CD14-positive monocyte (primary cell): ENCODE measurements at regions not wholly inside any gene's neighbourhood (a gene's known extent, or its start where the extent isn't known, plus 50 kb on each side); places are given as distances from the start of the nearest gene placed in this dataset.

Experiments
- DNase-seq, 3 donors: peaks; one replicate each; pipeline ENCODE4 v3.0.0-alpha.2; 2011 to 2022
- H2AFZ ChIP-seq: 2 replicates; pipeline ENCODE4 v1.6.0; 2012; ENCODE audit warnings: mild to moderate bottlenecking, low read depth, low read length, inconsistent platforms; ENCODE audit not compliant: insufficient read depth, poor library complexity, severe bottlenecking
- H3K27ac ChIP-seq, 2 donors: 1 replicate in 1 of 2; 2 replicates in 1 of 2; pipeline ENCODE4 v1.5.1; 2012 to 2013; ENCODE audit warnings: low read length in 2 of 2, control low read depth in 1 of 2, inconsistent platforms in 1 of 2, low read depth in 1 of 2, mild to moderate bottlenecking in 1 of 2
- H3K27me3 ChIP-seq, 2 donors: one replicate each; pipeline versions ENCODE4 v1.6.0 to v1.6.1; 2011 to 2013; ENCODE audit warnings: low read length in 2 of 2; ENCODE audit not compliant: control insufficient read depth in 2 of 2, insufficient read depth in 2 of 2
- H3K36me3 ChIP-seq, 2 donors: replicated peaks in 1 of 2; 1 replicate in 1 of 2; 2 replicates in 1 of 2; pipeline versions ENCODE4 v1.5.1 to v1.6.1; 2012 to 2013; ENCODE audit warnings: low read length in 2 of 2, control low read depth in 1 of 2, inconsistent platforms in 1 of 2, mild to moderate bottlenecking in 1 of 2; ENCODE audit not compliant: insufficient read depth in 2 of 2, control insufficient read depth in 1 of 2
- H3K4me1 ChIP-seq, 2 donors: 1 replicate in 1 of 2; 2 replicates in 1 of 2; pipeline versions ENCODE4 v1.5.1 to v1.6.1; 2012 to 2013; ENCODE audit warnings: low read length in 2 of 2, control low read depth in 1 of 2, inconsistent platforms in 1 of 2, mild to moderate bottlenecking in 1 of 2, moderate library complexity in 1 of 2; ENCODE audit not compliant: insufficient read depth in 2 of 2, control insufficient read depth in 1 of 2
- H3K4me2 ChIP-seq: replicated peaks from 2 replicates; pipeline ENCODE3; 2012; ENCODE audit warnings: low read length, moderate library complexity, mild to moderate bottlenecking; ENCODE audit not compliant: poor library complexity, severe bottlenecking; ENCODE audit errors: extremely low read depth
- H3K4me3 ChIP-seq, 3 experiments: fragments of 200-600 bp in 1 of 3; sonication (generic) in 1 of 3; replicated peaks in 1 of 3; 1 replicate in 2 of 3; 2 replicates in 1 of 3; pipeline ENCODE4 v1.5.1; 2011 to 2013; ENCODE audit warnings: low read length in 3 of 3, mild to moderate bottlenecking in 3 of 3, control low read depth in 2 of 3, low read depth in 2 of 3, inconsistent platforms in 1 of 3, moderate library complexity in 1 of 3
- H3K79me2 ChIP-seq: 2 replicates; pipeline ENCODE4 v1.6.0; 2012; ENCODE audit warnings: mild to moderate bottlenecking, control low read depth, inconsistent platforms, low read length, moderate library complexity; ENCODE audit not compliant: insufficient read depth
- H3K9ac ChIP-seq: 2 replicates; pipeline ENCODE4 v1.6.0; 2017; ENCODE audit warnings: low read length, mild to moderate bottlenecking; ENCODE audit not compliant: insufficient read depth, poor library complexity, severe bottlenecking
- H3K9me3 ChIP-seq, 2 donors: replicated peaks in 1 of 2; 1 replicate in 1 of 2; 2 replicates in 1 of 2; pipeline versions ENCODE4 v1.5.1 to v1.6.1; 2012 to 2013; ENCODE audit warnings: low read length in 2 of 2, control low read depth in 1 of 2; ENCODE audit not compliant: control insufficient read depth in 1 of 2, insufficient read depth in 1 of 2
- H4K20me1 ChIP-seq: 2 replicates; pipeline ENCODE4 v1.6.0; 2012; ENCODE audit warnings: mild to moderate bottlenecking, low read length, control low read depth, moderate library complexity; ENCODE audit not compliant: insufficient read depth
- H3K27ac Mint-ChIP-seq, 7 donors: one replicate each; pipeline ENCODE4 v1.8.0; 2020; ENCODE audit warnings: mild to moderate bottlenecking in 7 of 7, mixed read lengths in 7 of 7, moderate library complexity in 6 of 7, inconsistent platforms in 2 of 7
- H3K27me3 Mint-ChIP-seq, 3 donors: one replicate each; pipeline ENCODE4 v1.8.0; 2021 to 2022; ENCODE audit warnings: low read depth in 3 of 3, mild to moderate bottlenecking in 3 of 3, mixed read lengths in 3 of 3, moderate library complexity in 3 of 3, inconsistent platforms in 1 of 3
- H3K36me3 Mint-ChIP-seq, 2 donors: one replicate each; pipeline ENCODE4 v1.8.0; 2020; ENCODE audit warnings: mixed read lengths in 2 of 2, inconsistent platforms in 1 of 2, mild to moderate bottlenecking in 1 of 2
- H3K4me1 Mint-ChIP-seq: one replicate; pipeline ENCODE4 v1.8.0; 2020; ENCODE audit warnings: mild to moderate bottlenecking, mixed read lengths
- H3K4me3 Mint-ChIP-seq, 2 donors: one replicate each; pipeline ENCODE4 v1.8.0; 2020; ENCODE audit warnings: mild to moderate bottlenecking in 2 of 2, mixed read lengths in 2 of 2, moderate library complexity in 1 of 2
- H3K9me3 Mint-ChIP-seq, 7 donors: one replicate each; pipeline ENCODE4 v1.8.0; 2020 to 2022; ENCODE audit warnings: mixed read lengths in 7 of 7, mild to moderate bottlenecking in 6 of 7, moderate library complexity in 6 of 7, inconsistent platforms in 2 of 7
- CTCF ChIP-seq: fragments of 200-600 bp; IDR thresholded peaks from one replicate; pipeline ENCODE4 v1.8.0; 2022; ENCODE audit warnings: antibody characterized with exemption, mild to moderate bottlenecking
- WGBS: methylation state at CpG from one replicate; pipeline ENCODE4 v1.1.5; 2013; ENCODE audit warnings: missing lambda C conversion rate; ENCODE audit not compliant: insufficient coverage; 5-methylcytosine and 5-hydroxymethylcytosine counted together
- intact Hi-C, 2 donors: fragments of 100-400 bp; cut with micrococcal nuclease; formaldehyde crosslinking; loops; one replicate each; pipeline versions ENCODE4 v1.15.0 to v1.15.1; 2023

- Mint-ChIP-seq H3K36me3 (no peaks in the 10 kb centered on the region), H3K4me1 (no peaks in the 10 kb centered on the region), H3K27ac (no peak overlapping the region), H3K4me3 (no peak overlapping the region), H3K27me3 (no peaks in the 10 kb centered on the region), H3K9me3 (peaks cover 0 to 9% (median 2%) of the 10 kb centered on the region in 7 donors)
- intact Hi-C loops = no loop called here
- no peaks in the 10 kb centered on the region for H3K4me1 ChIP-seq
- TF ChIP-seq CTCF = no peak
- no peak overlapping the region for H3K9ac ChIP-seq
- H3K4me2 ChIP-seq = no peak overlapping the region
- no peaks in the 10 kb centered on the region for H3K79me2 ChIP-seq
- H3K27me3 ChIP-seq = no peaks in the 10 kb centered on the region
- WGBS = no CpG with 5 or more reads among the region's 7 CpGs
- H4K20me1 ChIP-seq = no peaks in the 10 kb centered on the region
- no peak for DNase-seq
- H3K4me3 ChIP-seq = no peak overlapping the region
- H2AFZ ChIP-seq = no peak overlapping the region
- H3K27ac ChIP-seq = no peak overlapping the region
- H3K36me3 ChIP-seq = no peaks in the 10 kb centered on the region
- peaks cover 0 to 4% of the 10 kb centered on the region in 2 donors for H3K9me3 ChIP-seq
Measured at GRCh38 chr18:33835419-33835818, 257.4 kb downstream of the ASXL3 start.

DNA sequence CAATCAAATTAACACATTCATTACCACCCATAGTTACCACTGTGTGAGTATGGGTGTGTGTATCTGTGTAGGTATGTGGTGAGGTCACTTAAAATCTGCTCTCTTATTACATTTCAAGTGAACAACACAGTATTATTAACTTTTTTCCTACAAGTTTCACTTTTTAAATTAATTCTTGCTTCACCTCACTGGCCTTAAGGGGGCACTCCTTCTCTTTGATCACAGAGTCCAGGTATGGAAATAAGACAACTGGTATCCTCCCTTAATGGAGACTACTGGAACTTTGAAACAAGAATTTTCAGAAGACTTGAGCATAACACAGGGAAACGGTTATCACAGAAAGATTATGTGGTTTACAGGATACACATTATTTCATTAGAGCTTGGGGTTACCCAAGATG is 255.8 kb downstream of the ASXL3 start:
- intact Hi-C loops = no loop called here
- Histone ChIP-seq H3K4me1 (no peaks in the 10 kb centered on the region), H3K36me3 (no peaks in the 10 kb centered on the region), H3K27ac (no peak overlapping the region), H3K9me3 (peaks cover 0 to 4% of the 10 kb centered on the region in 2 donors), H2AFZ (no peak overlapping the region), H4K20me1 (no peaks in the 10 kb centered on the region), H3K79me2 (no peaks in the 10 kb centered on the region), H3K4me2 (no peak overlapping the region), H3K4me3 (no peak overlapping the region), H3K27me3 (no peaks in the 10 kb centered on the region), H3K9ac (no peak overlapping the region)
- Mint-ChIP-seq H3K4me1 (no peaks in the 10 kb centered on the region), H3K4me3 (no peak overlapping the region), H3K27me3 (no peaks in the 10 kb centered on the region), H3K27ac (no peak overlapping the region), H3K36me3 (no peaks in the 10 kb centered on the region), H3K9me3 (peaks cover 0 to 9% (median 2%) of the 10 kb centered on the region in 7 donors)
- no peak for DNase-seq
- WGBS = no CpG with 5 or more reads among the region's 1 CpG
- TF ChIP-seq CTCF = no peak
